Lower leg skin (tissue), 3 donors: ENCODE measurements at regions not wholly inside any gene's neighbourhood (a gene's known extent, or its start where the extent isn't known, plus 50 kb on each side); places are given as distances from the start of the nearest gene placed in this dataset.

Experiments
- CTCF ChIP-seq, 3 donors: fragments of 450-650 bp; IDR thresholded peaks; one replicate each; pipeline ENCODE4 v1.5.1; 2016; ENCODE audit warnings: antibody characterized with exemption in 3 of 3, mild to moderate bottlenecking in 3 of 3, moderate library complexity in 2 of 3
- POLR2A ChIP-seq, 2 donors: fragments of 450-650 bp; IDR thresholded peaks; one replicate each; pipeline ENCODE4 v1.6.1; 2016 to 2017; ENCODE audit warnings: antibody characterized with exemption in 2 of 2, mild to moderate bottlenecking in 1 of 2, moderate library complexity in 1 of 2

GRCh38 chr3:110868106-110868505 is 203.5 kb upstream of the NECTIN3 start:
- no peak for TF ChIP-seq CTCF (IDR thresholded peaks at IDR 0.05)
- TF ChIP-seq POLR2A (IDR thresholded peaks at IDR 0.05): no peak
